ENCODE measurements at regions not wholly inside any gene's neighbourhood (a gene's known extent, or its start where the extent isn't known, plus 50 kb on each side); places are given as distances from the start of the nearest gene placed in this dataset.

DNA sequence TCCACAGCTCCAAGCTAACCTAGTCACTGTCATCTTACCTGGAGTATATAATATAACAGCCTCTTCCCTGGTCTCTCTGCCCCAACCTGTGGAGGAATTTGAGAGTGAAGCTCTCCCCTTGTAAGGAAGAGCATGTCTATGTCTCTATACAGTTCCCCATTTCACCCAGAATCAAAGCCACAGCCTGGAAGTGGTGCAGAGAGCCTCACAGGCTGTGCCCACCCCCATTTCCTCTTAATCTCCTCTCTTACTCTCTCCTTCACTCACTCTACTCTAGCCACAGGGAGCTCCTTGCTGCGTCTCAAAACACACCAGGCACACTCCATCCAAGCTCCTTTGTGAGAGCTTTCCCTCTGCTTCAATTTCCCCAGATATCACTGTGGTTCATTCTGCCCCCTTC, 302.5 kb upstream of the ISX start:
- TF ChIP-seq, protein P1, sequence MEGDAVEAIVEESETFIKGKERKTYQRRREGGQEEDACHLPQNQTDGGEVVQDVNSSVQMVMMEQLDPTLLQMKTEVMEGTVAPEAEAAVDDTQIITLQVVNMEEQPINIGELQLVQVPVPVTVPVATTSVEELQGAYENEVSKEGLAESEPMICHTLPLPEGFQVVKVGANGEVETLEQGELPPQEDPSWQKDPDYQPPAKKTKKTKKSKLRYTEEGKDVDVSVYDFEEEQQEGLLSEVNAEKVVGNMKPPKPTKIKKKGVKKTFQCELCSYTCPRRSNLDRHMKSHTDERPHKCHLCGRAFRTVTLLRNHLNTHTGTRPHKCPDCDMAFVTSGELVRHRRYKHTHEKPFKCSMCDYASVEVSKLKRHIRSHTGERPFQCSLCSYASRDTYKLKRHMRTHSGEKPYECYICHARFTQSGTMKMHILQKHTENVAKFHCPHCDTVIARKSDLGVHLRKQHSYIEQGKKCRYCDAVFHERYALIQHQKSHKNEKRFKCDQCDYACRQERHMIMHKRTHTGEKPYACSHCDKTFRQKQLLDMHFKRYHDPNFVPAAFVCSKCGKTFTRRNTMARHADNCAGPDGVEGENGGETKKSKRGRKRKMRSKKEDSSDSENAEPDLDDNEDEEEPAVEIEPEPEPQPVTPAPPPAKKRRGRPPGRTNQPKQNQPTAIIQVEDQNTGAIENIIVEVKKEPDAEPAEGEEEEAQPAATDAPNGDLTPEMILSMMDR (IDR thresholded peaks at IDR 0.05): no peak
- no peak for TF ChIP-seq SMC3 (IDR thresholded peaks at IDR 0.05)
- no peak for TF ChIP-seq SREBF2 (IDR thresholded peaks at IDR 0.05)
- no peak for TF ChIP-seq POLR2A (IDR thresholded peaks at IDR 0.05; ENCODE audit: low read length)
- TF ChIP-seq CHD2 (IDR thresholded peaks at IDR 0.05; ENCODE audit: low read length, partially characterized antibody): no peak
- TF ChIP-seq, protein P2, sequence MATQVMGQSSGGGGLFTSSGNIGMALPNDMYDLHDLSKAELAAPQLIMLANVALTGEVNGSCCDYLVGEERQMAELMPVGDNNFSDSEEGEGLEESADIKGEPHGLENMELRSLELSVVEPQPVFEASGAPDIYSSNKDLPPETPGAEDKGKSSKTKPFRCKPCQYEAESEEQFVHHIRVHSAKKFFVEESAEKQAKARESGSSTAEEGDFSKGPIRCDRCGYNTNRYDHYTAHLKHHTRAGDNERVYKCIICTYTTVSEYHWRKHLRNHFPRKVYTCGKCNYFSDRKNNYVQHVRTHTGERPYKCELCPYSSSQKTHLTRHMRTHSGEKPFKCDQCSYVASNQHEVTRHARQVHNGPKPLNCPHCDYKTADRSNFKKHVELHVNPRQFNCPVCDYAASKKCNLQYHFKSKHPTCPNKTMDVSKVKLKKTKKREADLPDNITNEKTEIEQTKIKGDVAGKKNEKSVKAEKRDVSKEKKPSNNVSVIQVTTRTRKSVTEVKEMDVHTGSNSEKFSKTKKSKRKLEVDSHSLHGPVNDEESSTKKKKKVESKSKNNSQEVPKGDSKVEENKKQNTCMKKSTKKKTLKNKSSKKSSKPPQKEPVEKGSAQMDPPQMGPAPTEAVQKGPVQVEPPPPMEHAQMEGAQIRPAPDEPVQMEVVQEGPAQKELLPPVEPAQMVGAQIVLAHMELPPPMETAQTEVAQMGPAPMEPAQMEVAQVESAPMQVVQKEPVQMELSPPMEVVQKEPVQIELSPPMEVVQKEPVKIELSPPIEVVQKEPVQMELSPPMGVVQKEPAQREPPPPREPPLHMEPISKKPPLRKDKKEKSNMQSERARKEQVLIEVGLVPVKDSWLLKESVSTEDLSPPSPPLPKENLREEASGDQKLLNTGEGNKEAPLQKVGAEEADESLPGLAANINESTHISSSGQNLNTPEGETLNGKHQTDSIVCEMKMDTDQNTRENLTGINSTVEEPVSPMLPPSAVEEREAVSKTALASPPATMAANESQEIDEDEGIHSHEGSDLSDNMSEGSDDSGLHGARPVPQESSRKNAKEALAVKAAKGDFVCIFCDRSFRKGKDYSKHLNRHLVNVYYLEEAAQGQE (IDR thresholded peaks at IDR 0.05): no peak
- TF ChIP-seq CEBPB (IDR thresholded peaks at IDR 0.05): no peak
- no peak for TF ChIP-seq KDM1A (IDR thresholded peaks at IDR 0.05; ENCODE audit: low read depth)
- TF ChIP-seq, protein P3, sequence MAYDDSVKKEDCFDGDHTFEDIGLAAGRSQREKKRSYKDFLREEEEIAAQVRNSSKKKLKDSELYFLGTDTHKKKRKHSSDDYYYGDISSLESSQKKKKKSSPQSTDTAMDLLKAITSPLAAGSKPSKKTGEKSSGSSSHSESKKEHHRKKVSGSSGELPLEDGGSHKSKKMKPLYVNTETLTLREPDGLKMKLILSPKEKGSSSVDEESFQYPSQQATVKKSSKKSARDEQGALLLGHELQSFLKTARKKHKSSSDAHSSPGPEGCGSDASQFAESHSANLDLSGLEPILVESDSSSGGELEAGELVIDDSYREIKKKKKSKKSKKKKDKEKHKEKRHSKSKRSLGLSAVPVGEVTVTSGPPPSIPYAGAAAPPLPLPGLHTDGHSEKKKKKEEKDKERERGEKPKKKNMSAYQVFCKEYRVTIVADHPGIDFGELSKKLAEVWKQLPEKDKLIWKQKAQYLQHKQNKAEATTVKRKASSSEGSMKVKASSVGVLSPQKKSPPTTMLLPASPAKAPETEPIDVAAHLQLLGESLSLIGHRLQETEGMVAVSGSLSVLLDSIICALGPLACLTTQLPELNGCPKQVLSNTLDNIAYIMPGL (CRISPR knock-in tag; IDR thresholded peaks at IDR 0.05; ENCODE audit: borderline replicate concordance): no peak
- no peak for TF ChIP-seq NFE2L2 (conservative IDR thresholded peaks at IDR 0.05; ENCODE audit: low read length)
- no peak for TF ChIP-seq MAFK (IDR thresholded peaks at IDR 0.05; ENCODE audit: partially characterized antibody)
